Dendritic cell treated with granulocyte-macrophage colony-stimulating factor and Interleukin-4, amounts not matched to agents 40 ng/mL and 50 ng/mL, for 4 days (primary cell): ENCODE measurements at regions not wholly inside any gene's neighbourhood (a gene's known extent, or its start where the extent isn't known, plus 50 kb on each side); places are given as distances from the start of the nearest gene placed in this dataset.

Experiments used
- H3K27ac Mint-ChIP-seq: one replicate; pipeline ENCODE4 v1.8.0; 2022; ENCODE audit warnings: mild to moderate bottlenecking, mixed read lengths
- H3K27me3 Mint-ChIP-seq: one replicate; pipeline ENCODE4 v1.8.0; 2022; ENCODE audit warnings: mild to moderate bottlenecking, mixed read lengths
- H3K36me3 Mint-ChIP-seq: one replicate; pipeline ENCODE4 v1.8.0; 2022; ENCODE audit warnings: low read depth, mixed read lengths
- H3K4me1 Mint-ChIP-seq: one replicate; pipeline ENCODE4 v1.8.0; 2022; ENCODE audit warnings: low read depth, mixed read lengths
- H3K4me3 Mint-ChIP-seq: one replicate; pipeline ENCODE4 v1.8.0; 2022; ENCODE audit warnings: mild to moderate bottlenecking, moderate library complexity, mixed read lengths
- H3K9me3 Mint-ChIP-seq: one replicate; pipeline ENCODE4 v1.8.0; 2022; ENCODE audit warnings: mixed read lengths
- intact Hi-C: fragments of 100-400 bp; cut with micrococcal nuclease; formaldehyde crosslinking; loops from one replicate; pipeline ENCODE4 v1.15.0; 2022

DNA sequence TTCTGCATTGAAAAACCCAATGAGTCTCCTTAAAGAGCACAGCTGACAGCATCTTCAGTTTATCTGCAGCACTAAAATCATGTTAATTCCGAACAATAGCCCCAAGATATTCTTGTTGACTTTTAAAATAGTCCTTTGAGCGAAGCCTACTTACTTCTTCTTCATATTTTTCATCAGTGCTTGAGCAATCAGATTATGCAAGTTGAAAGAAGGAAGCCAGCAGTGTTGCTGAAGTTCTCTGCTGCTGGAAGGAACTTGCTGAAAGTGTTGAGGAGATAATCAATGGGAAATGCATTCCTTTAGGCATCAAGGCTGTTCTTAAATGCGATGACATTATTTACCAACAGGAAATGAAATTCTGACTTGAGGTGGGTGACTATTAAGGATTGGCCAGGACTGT, 105.9 kb upstream of the SNTG2 start:
- H3K9me3 Mint-ChIP-seq: no peaks in the 10 kb centered on the region
- no peak overlapping the region for H3K27ac Mint-ChIP-seq
- no peaks in the 10 kb centered on the region for H3K4me1 Mint-ChIP-seq
- intact Hi-C loops: no loop called here
- no peaks in the 10 kb centered on the region for H3K27me3 Mint-ChIP-seq
- no peaks in the 10 kb centered on the region for H3K36me3 Mint-ChIP-seq
- H3K4me3 Mint-ChIP-seq: no peak overlapping the region

DNA sequence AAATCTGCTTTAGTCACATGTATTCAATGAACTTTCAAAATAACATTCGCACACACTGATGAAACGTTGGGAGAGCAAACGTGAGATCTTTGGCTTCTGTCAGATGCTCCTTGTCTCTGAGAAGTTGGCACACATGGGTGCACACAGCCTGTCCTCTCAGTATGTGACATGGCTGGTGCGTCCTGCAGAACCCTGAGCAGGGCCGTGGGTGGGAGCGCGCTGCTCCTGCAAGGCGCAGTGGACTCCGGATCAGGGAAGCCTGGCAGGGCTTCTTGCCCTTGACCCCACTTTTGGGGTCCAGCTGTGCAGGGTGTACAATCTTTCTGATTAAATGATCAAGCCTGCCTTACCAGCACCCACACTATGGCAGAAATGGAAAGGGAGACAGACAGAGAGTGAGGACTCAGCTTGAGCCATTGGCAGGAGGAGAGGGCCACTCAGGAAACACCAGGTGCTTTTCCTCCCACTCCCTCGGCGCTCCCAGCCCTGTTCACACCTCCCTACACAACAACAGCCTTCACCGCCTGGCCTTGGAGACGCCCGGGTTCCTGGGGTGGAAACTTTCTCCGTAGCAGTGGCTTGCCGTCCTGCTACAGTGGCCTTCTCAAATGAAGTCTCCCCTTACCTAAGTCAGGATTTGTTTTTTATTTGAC, 108.4 kb upstream of the SNTG2 start:
- intact Hi-C loops: no loop called here
- Mint-ChIP-seq H3K36me3 (no peaks in the 10 kb centered on the region), H3K4me3 (no peak overlapping the region), H3K9me3 (no peaks in the 10 kb centered on the region), H3K27me3 (no peaks in the 10 kb centered on the region), H3K27ac (no peak overlapping the region), H3K4me1 (no peaks in the 10 kb centered on the region)

DNA sequence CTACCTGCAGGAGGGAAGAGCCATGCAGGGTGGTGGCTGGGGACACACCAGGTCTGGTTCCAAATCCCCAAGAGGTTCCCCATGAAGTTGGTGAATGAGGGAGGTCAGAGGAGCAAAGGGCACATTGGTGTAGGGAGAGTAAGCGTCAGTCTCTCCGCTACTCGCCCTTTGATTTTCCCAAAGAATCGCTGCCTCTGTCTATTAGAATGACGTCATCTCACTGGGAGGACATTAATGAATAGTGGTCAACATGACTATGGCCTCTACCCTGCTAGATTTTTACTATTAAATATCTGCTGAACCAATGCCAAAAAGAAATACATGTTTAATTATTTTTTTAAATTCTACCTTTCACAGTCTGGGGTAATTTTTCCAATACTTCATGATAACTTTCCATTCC, 109.6 kb upstream of the SNTG2 start:
- no peak overlapping the region for H3K27ac Mint-ChIP-seq
- intact Hi-C loops: no loop called here
- H3K27me3 Mint-ChIP-seq: no peaks in the 10 kb centered on the region
- no peaks in the 10 kb centered on the region for H3K36me3 Mint-ChIP-seq
- no peaks in the 10 kb centered on the region for H3K4me1 Mint-ChIP-seq
- H3K9me3 Mint-ChIP-seq: no peaks in the 10 kb centered on the region
- H3K4me3 Mint-ChIP-seq: no peak overlapping the region

DNA sequence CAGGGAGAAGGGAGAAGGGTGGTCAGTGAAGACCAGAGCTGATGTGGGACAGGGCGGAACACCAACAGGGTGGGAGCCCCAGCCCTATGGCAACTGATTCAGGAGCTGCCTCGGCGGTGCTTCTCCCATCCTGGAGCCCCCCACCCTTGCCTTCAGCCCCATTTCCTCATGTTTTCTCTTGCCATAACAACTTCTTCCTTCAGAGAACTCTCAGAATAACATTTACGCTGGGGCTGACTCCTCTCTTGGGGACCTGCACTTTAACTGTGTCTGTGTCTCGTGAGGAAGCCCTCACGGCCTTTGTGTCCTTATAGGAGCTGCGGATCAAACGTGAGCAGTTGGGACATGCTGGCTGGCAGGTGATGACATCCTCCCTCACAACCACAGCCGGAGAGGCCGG, 116.4 kb upstream of the SNTG2 start:
- Mint-ChIP-seq H3K27ac (no peak overlapping the region), H3K9me3 (no peaks in the 10 kb centered on the region), H3K27me3 (no peaks in the 10 kb centered on the region), H3K4me3 (no peak overlapping the region), H3K4me1 (peaks cover 5% of the 10 kb centered on the region), H3K36me3 (no peaks in the 10 kb centered on the region)
- intact Hi-C loops: no loop called here

DNA sequence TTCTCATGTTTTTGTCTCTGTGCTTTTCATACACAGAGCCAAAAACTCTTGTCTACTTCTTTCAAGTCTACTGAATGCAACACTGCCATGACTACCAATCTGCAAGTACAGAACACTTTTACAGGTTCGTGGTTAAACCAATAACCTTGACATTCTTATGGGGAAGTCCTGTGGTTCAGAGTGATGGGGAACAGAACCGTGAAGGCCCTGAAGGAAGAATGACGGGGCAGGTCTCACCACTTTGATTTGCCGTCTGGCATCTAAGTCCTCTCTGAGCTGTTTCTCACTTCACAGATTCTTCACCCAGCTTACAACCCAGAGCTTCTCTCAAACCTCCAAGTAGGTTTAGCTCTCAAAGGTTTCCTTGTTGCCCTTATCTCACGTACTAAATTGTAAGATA, 117.5 kb upstream of the SNTG2 start:
- H3K4me3 Mint-ChIP-seq: no peak overlapping the region
- intact Hi-C loops: no loop called here
- H3K27ac Mint-ChIP-seq: no peak overlapping the region
- no peaks in the 10 kb centered on the region for H3K27me3 Mint-ChIP-seq
- H3K4me1 Mint-ChIP-seq: peaks cover 5% of the 10 kb centered on the region
- no peaks in the 10 kb centered on the region for H3K36me3 Mint-ChIP-seq
- no peaks in the 10 kb centered on the region for H3K9me3 Mint-ChIP-seq

DNA sequence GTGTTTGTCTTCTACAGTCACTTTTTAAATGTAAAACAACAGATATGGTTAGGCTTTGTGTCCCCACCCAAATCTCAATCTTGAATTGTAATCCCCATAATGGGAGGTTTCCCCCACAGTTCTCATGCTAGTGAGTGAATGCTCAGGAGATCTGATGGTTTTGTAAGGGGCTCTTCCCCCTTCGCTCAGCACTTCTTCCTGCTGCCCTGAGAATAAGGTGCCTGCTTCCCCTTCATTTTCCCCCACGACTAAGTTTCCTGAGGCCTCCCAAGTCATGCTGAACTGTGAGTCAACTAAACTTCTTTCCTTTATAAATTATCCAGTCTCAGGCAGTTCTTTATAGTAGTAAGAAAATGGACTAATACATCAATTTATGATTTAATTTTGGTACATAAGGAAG, 118.0 kb upstream of the SNTG2 start:
- no peak overlapping the region for H3K27ac Mint-ChIP-seq
- intact Hi-C loops: no loop called here
- no peaks in the 10 kb centered on the region for H3K36me3 Mint-ChIP-seq
- H3K4me1 Mint-ChIP-seq: peaks cover 5% of the 10 kb centered on the region
- H3K27me3 Mint-ChIP-seq: no peaks in the 10 kb centered on the region
- no peaks in the 10 kb centered on the region for H3K9me3 Mint-ChIP-seq
- no peak overlapping the region for H3K4me3 Mint-ChIP-seq

DNA sequence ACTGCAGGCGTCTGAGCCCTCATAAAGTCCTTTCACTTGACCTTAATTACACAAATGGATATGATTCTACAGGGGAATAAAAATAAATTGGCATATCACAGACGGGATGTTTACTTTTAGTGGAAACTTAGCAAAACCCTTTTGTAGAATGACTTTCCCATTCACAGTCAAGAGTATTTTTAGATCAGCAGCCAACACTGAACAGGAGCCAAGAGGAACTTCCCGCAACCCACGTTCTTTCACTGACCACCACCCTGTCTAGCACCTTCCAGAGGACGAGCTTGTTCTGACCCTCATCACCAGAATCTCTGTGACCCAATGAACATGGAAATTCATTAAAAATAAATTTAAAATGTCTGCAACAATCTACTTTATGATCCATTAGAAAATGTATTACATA, 119.0 kb upstream of the SNTG2 start:
- no peaks in the 10 kb centered on the region for H3K9me3 Mint-ChIP-seq
- no peak overlapping the region for H3K4me3 Mint-ChIP-seq
- H3K27me3 Mint-ChIP-seq: no peaks in the 10 kb centered on the region
- H3K36me3 Mint-ChIP-seq: no peaks in the 10 kb centered on the region
- no peak overlapping the region for H3K27ac Mint-ChIP-seq
- H3K4me1 Mint-ChIP-seq: peaks cover 5% of the 10 kb centered on the region
- intact Hi-C loops: no loop called here

DNA sequence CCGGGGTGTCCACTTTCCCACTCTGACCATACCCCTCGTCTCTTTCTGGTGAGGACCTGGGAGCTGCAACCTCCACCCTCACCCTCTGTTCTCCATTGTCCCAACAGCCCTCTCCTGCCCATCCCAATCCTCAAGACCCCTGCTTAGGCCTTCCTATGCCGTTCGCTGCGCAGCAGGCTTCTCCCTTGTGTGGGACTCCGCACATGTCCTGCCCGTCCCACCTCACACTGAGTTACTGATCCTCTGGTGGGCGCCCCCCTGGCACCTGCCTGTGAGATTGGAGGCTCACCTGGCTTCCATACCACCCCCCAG, 119.5 kb upstream of the SNTG2 start:
- Mint-ChIP-seq H3K27ac (no peak overlapping the region), H3K4me3 (no peak overlapping the region), H3K27me3 (no peaks in the 10 kb centered on the region), H3K36me3 (no peaks in the 10 kb centered on the region), H3K9me3 (no peaks in the 10 kb centered on the region), H3K4me1 (peaks cover 5% of the 10 kb centered on the region)
- intact Hi-C loops: no loop called here

DNA sequence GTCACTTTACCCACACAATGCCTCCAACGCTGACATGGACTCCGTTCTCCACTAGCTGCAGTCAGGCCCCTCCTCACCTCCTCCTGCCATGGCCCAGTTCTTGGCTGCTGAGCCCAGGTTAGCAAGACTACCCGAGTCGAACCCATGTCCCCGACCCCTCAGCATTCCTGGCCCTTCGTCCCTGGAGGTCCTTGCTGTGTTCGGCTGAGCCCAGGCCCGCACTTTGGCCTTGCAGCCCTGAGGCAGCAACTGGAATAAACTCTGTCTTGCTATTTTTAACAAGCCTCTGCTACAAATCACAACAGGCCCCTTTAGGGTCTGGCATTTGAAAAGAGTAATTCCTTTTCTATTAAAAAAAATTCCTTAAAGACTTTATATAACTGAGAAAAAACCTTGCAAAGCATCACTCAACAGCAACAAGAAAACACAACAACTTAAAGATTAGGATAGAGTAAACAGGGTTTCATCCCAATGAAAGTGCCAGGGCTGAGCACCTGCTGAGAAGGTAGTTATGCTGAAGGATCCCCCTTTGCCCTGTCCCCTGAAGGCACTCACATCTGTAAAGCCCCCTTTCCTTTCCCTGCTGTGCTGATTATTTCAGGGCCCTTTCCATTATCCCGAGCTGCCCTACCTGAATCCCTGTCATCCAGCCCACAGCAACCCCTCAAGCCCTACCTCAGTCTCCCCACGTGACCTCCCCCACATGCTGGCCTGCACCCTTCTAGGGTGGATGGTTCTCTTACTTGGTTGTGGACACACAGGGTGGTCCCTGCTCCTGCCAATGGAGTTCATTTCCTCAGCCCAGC, 120.0 kb upstream of the SNTG2 start:
- Mint-ChIP-seq H3K27ac (no peak overlapping the region), H3K27me3 (no peaks in the 10 kb centered on the region), H3K9me3 (no peaks in the 10 kb centered on the region), H3K4me3 (no peak overlapping the region), H3K36me3 (no peaks in the 10 kb centered on the region), H3K4me1 (peaks cover 5% of the 10 kb centered on the region)
- intact Hi-C loops: no loop called here

DNA sequence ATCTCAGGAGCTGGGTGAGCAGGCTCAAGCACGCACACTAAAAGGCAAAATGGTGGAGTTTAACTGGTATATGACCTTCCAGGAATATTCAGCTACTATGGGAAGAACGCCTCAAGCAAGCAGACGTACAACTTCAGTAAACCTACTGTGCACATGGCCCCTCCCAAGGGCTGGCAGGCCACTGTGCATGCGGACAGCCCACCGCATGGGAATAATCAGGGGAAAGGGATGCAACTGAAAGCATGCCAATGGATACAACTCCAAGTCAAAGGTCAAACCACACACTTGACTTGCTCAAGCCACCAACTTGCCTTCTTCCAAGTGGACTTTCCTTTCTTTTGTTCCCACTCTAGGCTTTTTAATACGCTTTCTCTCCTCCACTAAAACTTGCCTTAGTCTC, 121.6 kb upstream of the SNTG2 start:
- Mint-ChIP-seq H3K36me3 (no peaks in the 10 kb centered on the region), H3K4me3 (no peak overlapping the region), H3K9me3 (no peaks in the 10 kb centered on the region), H3K27ac (no peak overlapping the region), H3K4me1 (peaks cover 5% of the 10 kb centered on the region), H3K27me3 (no peaks in the 10 kb centered on the region)
- intact Hi-C loops: no loop called here

DNA sequence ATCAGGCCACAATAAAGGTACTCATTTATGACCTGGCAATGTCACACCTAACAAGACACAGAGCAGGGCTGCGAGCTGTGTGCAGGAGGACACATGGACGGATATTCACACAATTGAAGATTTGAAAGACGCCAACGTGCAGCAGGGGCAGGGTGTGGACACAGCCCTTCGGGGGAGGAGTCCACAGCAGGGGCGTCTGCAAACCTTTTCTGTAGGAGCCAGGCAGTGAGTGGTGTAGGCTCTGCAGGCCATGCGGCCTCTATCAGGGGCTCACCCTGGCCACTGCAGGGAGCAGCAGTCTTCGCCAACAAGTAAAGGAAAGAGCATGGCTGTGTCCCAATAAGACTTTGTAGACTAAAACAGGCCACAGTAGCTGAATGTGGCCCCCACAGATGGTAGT, 125.7 kb upstream of the SNTG2 start:
- Mint-ChIP-seq H3K4me1 (peaks cover 5% of the 10 kb centered on the region), H3K36me3 (no peaks in the 10 kb centered on the region), H3K4me3 (no peak overlapping the region), H3K27me3 (no peaks in the 10 kb centered on the region), H3K27ac (no peak overlapping the region), H3K9me3 (peaks cover 9% of the 10 kb centered on the region)
- intact Hi-C loops: no loop called here

DNA sequence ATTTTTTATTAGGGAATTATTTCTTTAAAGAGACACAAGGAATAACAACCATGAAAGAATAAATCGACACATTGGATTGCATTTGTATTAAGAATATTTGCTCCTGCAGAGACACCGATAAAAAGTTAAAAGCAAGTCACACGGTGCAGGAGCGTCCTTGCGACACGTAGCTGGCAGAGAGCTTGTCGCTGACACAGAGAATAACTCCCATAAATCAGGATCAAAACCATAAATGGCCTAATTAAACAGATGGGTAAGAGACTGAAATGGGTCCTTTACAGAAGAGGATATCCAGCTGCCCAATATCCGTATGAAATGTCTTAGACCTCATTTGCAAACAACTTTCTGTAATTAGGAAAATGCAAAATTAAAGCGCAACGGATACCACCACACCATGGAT, 126.1 kb upstream of the SNTG2 start:
- no peak overlapping the region for H3K4me3 Mint-ChIP-seq
- intact Hi-C loops: no loop called here
- no peaks in the 10 kb centered on the region for H3K27me3 Mint-ChIP-seq

DNA sequence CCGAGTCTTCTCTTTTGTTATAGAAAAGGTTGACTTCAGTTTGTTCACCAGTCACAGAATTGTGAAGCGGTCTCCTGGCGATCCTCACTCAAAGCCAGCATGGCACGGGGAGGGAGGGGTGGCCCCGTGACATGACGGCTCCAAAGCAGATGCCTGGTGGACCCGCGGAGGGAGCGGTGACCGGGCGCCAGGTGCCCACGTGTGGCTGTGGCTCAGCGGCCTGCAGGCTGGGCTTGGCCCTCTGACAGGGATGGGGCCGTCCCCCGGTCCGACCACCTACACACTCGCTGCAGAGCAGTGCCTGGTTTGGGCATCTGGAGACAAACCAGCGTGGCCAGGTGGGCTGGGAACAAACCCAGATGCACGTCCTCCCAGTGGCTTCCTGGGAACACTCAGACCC, 129.1 kb upstream of the SNTG2 start:
- Mint-ChIP-seq H3K27ac (no peak overlapping the region), H3K36me3 (no peaks in the 10 kb centered on the region), H3K27me3 (no peaks in the 10 kb centered on the region), H3K9me3 (peaks cover 16% of the 10 kb centered on the region), H3K4me3 (no peak overlapping the region), H3K4me1 (no peaks in the 10 kb centered on the region)
- intact Hi-C loops: no loop called here

More for the DNA sequence above, 126.1 kb upstream of the SNTG2 start:
- Mint-ChIP-seq H3K9me3 (peaks cover 10% of the 10 kb centered on the region), H3K4me1 (peaks cover under 1% of the 10 kb centered on the region), H3K27ac (no peak overlapping the region), H3K36me3 (no peaks in the 10 kb centered on the region)

DNA sequence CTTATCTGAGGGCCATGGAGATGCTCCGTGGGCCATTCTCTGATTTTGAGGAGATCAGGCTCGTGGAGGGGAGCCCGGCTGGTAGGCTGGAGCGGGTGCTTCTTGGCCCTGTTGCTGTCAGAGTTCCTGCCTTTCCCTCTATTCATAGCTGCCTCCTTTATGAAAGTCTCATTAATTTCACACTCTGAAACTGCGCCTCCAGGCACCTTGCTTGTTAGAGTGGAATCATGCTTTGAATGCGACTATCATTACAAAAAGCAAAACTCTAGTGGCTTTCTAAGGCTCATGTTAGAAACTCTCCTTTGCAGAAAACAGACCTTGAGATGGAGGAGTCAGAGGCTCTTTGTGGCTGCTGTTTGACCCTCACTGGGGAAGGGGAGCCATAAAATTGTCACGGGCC, 131.0 kb upstream of the SNTG2 start:
- Mint-ChIP-seq H3K36me3 (no peaks in the 10 kb centered on the region), H3K27me3 (no peaks in the 10 kb centered on the region), H3K9me3 (peaks cover 17% of the 10 kb centered on the region), H3K27ac (no peak overlapping the region), H3K4me1 (no peaks in the 10 kb centered on the region), H3K4me3 (no peak overlapping the region)
- intact Hi-C loops: no loop called here

DNA sequence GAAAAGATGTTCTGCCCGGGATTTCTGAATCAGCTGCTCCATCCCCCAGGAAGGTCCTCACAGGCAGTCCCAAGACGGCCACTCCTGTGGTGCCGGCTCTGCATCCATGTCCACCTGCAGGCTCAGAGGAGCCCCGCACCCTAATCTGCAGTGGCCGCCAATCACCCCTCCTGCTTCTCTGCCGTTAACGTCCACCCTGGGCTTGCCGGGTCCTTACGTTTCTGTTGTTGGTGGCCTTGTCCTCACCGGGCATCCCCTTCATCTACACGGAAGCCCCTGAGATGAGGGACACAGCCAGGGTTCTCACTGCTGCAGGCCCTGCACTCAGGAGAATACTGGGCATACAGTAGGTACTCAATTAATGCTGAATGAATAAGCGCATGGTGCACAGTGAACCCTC, 131.5 kb upstream of the SNTG2 start:
- no peak overlapping the region for H3K27ac Mint-ChIP-seq
- H3K4me3 Mint-ChIP-seq: no peak overlapping the region
- intact Hi-C loops: no loop called here
- H3K9me3 Mint-ChIP-seq: peaks cover 22% of the 10 kb centered on the region
- H3K36me3 Mint-ChIP-seq: no peaks in the 10 kb centered on the region
- no peaks in the 10 kb centered on the region for H3K4me1 Mint-ChIP-seq
- no peaks in the 10 kb centered on the region for H3K27me3 Mint-ChIP-seq
